Esophagus muscularis mucosa (tissue), 4 donors: ENCODE measurements at regions not wholly inside any gene's neighbourhood (a gene's known extent, or its start where the extent isn't known, plus 50 kb on each side); places are given as distances from the start of the nearest gene placed in this dataset.

ENCODE experiments used
- DNase-seq: peaks from one replicate; pipeline ENCODE4 v3.0.0-alpha.2; 2017; ENCODE audit errors: extremely low spot score
- H3K27ac ChIP-seq, 4 donors: fragments of 200-600 bp; sonication (generic); replicated peaks in 1 of 4; 1 replicate in 3 of 4; 2 replicates in 1 of 4; pipeline ENCODE4 v1.5.1; 2016 to 2019; ENCODE audit warnings: mild to moderate bottlenecking in 1 of 4
- H3K27me3 ChIP-seq, 4 donors: fragments of 200-600 bp; sonication (generic); one replicate each; pipeline versions ENCODE4 v1.5.1 to v1.6.0; 2016 to 2019
- H3K36me3 ChIP-seq, 4 donors: fragments of 200-600 bp; sonication (generic); one replicate each; pipeline ENCODE4 v1.5.1; 2016 to 2019
- H3K4me1 ChIP-seq, 4 donors: fragments of 200-600 bp; sonication (generic); one replicate each; pipeline ENCODE4 v1.5.1; 2016 to 2019
- H3K4me3 ChIP-seq, 4 donors: fragments of 200-600 bp; sonication (generic); 1 replicate in 2 of 4; 2 replicates in 2 of 4; pipeline ENCODE4 v1.5.1; 2016 to 2019; ENCODE audit warnings: mild to moderate bottlenecking in 4 of 4, moderate library complexity in 1 of 4
- H3K9me3 ChIP-seq, 4 donors: fragments of 200-600 bp; sonication (generic); 1 replicate in 3 of 4; 2 replicates in 1 of 4; pipeline ENCODE4 v1.5.1; 2016 to 2019
- CTCF ChIP-seq, 3 experiments: fragments of 200-600 bp in 2 of 3; fragments of 450-650 bp in 1 of 3; sonication (generic) in 2 of 3; IDR thresholded peaks; one replicate each; pipeline ENCODE4 v1.5.1; 2017 to 2019; ENCODE audit warnings: antibody characterized with exemption in 3 of 3, mild to moderate bottlenecking in 2 of 3, moderate library complexity in 1 of 3
- EP300 ChIP-seq: sonication (generic); formaldehyde crosslinking; IDR thresholded peaks from one replicate; pipeline ENCODE4 v1.6.1; 2017; ENCODE audit warnings: antibody characterized with exemption
- POLR2A ChIP-seq: fragments of 450-650 bp; IDR thresholded peaks from one replicate; pipeline ENCODE4 v1.6.1; 2017; ENCODE audit warnings: antibody characterized with exemption, moderate library complexity, mild to moderate bottlenecking, low read depth
- POLR2AphosphoS5 ChIP-seq, 2 donors: sonication (generic); formaldehyde crosslinking; IDR thresholded peaks; one replicate each; pipeline ENCODE4 v1.6.1; 2017; ENCODE audit warnings: antibody characterized with exemption in 2 of 2
- WGBS: methylation state at CpG from one replicate; pipeline ENCODE4 v1.1.5; 2018; 5-methylcytosine and 5-hydroxymethylcytosine counted together
- intact Hi-C: fragments of 100-400 bp; cut with DNase I; formaldehyde crosslinking; loops from one replicate; pipeline ENCODE4 v1.15.1; 2023

GRCh38 chr2:128642821-128643220 is 324.2 kb upstream of the HS6ST1 start:
- peak; percentile 86 for DNase-seq

GRCh38 chr2:128643221-128644065 is 324.8 kb upstream of the HS6ST1 start:
- TF ChIP-seq POLR2A (no peak), CTCF (IDR thresholded peaks at IDR 0.05) (no peak), EP300 (no peak), POLR2AphosphoS5 (IDR thresholded peaks at IDR 0.05) (no peak)
- no peaks in the 10 kb centered on the region for H3K27me3 ChIP-seq
- WGBS = 93% methylated on average over 5 of the region's 7 CpGs

More at GRCh38 chr2:128642821-128643220, 324.2 kb upstream of the HS6ST1 start:
- H3K9me3 ChIP-seq = no peaks in the 10 kb centered on the region
- intact Hi-C loops = no loop called here
- no peak overlapping the region for H3K4me3 ChIP-seq
- WGBS = 79% methylated on average over 4 of the region's 5 CpGs
- no peaks in the 10 kb centered on the region for H3K4me1 ChIP-seq
- TF ChIP-seq CTCF (IDR thresholded peaks at IDR 0.05) = no peak
- H3K27me3 ChIP-seq = no peaks in the 10 kb centered on the region
- no peaks in the 10 kb centered on the region for H3K36me3 ChIP-seq
- H3K27ac ChIP-seq = no peak overlapping the region

GRCh38 chr2:128644156-128644555 is 325.5 kb upstream of the HS6ST1 start:
- intact Hi-C loops = no loop called here
- Histone ChIP-seq H3K4me3 (no peak overlapping the region), H3K4me1 (no peaks in the 10 kb centered on the region), H3K9me3 (no peaks in the 10 kb centered on the region), H3K36me3 (no peaks in the 10 kb centered on the region), H3K27ac (no peak overlapping the region), H3K27me3 (no peaks in the 10 kb centered on the region)
- peak; percentile 39 for DNase-seq
- WGBS = 92% methylated on average over 6 of the region's 6 CpGs
- TF ChIP-seq POLR2AphosphoS5 (IDR thresholded peaks at IDR 0.05) (no peak), POLR2A (no peak), EP300 (no peak), CTCF (IDR thresholded peaks at IDR 0.05) (no peak)

More at GRCh38 chr2:128643221-128644065, 324.8 kb upstream of the HS6ST1 start:
- peak; percentile 84 for DNase-seq
- intact Hi-C loops = no loop called here
- H3K9me3 ChIP-seq = no peaks in the 10 kb centered on the region
- H3K4me3 ChIP-seq = no peak overlapping the region
- no peaks in the 10 kb centered on the region for H3K4me1 ChIP-seq
- H3K27ac ChIP-seq = no peak overlapping the region
- no peaks in the 10 kb centered on the region for H3K36me3 ChIP-seq

- Histone ChIP-seq H3K4me3 (no peak overlapping the region), H3K9me3 (no peaks in the 10 kb centered on the region), H3K36me3 (no peaks in the 10 kb centered on the region), H3K4me1 (no peaks in the 10 kb centered on the region), H3K27ac (no peak overlapping the region), H3K27me3 (no peaks in the 10 kb centered on the region)
- WGBS = 63% methylated on average over 2 of the region's 2 CpGs
- intact Hi-C loops = no loop called here
- TF ChIP-seq POLR2A (no peak), EP300 (no peak), POLR2AphosphoS5 (IDR thresholded peaks at IDR 0.05) (no peak), CTCF (IDR thresholded peaks at IDR 0.05) (no peak)
- peak; percentile 57 for DNase-seq
Measured at GRCh38 chr2:128644718-128645256, 326.1 kb upstream of the HS6ST1 start.

GRCh38 chr2:128645631-128646030 is 327.0 kb upstream of the HS6ST1 start:
- Histone ChIP-seq H3K4me1 (no peaks in the 10 kb centered on the region), H3K9me3 (no peaks in the 10 kb centered on the region), H3K27me3 (no peaks in the 10 kb centered on the region), H3K36me3 (no peaks in the 10 kb centered on the region), H3K27ac (no peak overlapping the region), H3K4me3 (no peak overlapping the region)
- WGBS = 94% methylated on average over 6 of the region's 6 CpGs
- TF ChIP-seq POLR2AphosphoS5 (IDR thresholded peaks at IDR 0.05) (no peak), EP300 (no peak), CTCF (IDR thresholded peaks at IDR 0.05) (no peak), POLR2A (no peak)
- peak; percentile 89 for DNase-seq
- intact Hi-C loops = no loop called here
